ENCODE measurements at regions not wholly inside any gene's neighbourhood (a gene's known extent, or its start where the extent isn't known, plus 50 kb on each side); places are given as distances from the start of the nearest gene placed in this dataset.

DNA sequence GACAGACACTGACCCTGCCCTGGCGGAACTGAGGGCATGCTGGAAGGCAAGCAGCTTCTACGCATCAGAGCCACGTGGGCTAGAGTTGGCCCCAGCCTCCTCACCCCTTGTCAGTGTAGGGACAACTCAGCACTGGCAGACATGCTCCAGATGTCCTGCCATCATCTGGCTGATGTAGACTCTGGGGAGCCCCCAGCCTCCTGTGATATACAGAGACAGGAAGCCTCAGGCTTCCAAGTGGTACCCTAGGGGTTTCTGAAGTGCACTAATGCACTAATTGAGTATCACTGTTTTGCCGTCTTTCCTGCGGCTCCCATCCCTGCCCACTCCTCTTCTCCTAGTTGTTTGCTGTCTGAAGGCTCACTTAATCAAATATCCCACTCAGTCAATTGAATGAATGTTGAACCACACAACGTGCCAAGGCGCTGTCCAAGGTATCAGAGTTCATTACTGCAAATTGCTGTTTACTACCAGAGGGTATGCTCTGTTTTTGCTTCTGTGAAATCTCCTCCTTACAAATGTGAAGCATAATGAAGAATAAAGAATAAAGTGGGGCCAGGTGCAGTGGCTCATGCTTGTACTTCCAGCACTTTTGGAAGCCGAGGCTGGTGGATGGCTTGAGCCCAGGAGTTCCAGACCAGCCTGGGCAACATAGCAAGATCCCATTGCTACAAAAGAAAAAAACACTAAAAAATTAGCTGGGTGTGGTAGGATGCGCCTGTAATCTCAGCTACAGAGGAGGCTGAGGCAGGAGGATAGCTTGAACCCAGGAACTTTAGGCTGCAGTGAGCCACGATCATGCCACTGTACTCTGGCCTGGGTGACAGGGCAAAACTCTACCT is 76.4 kb upstream of the ZBTB18 start:
- H3K4me1 ChIP-seq (ENCODE audit: control insufficient read depth, insufficient read depth, low read length) = no peaks in the 10 kb centered on the region
- Mint-ChIP-seq H3K36me3 (no peaks in the 10 kb centered on the region), H3K4me1 (no peaks in the 10 kb centered on the region), H3K27me3 (ENCODE audit: low read depth in 2 of 2) (peaks cover 5 to 13% of the 10 kb centered on the region in 2 donors), H3K4me3 (no peak overlapping the region), H3K27ac (no peak overlapping the region), H3K9me3 (no peaks in the 10 kb centered on the region)
- no peaks in the 10 kb centered on the region for H3K36me3 ChIP-seq (ENCODE audit: control insufficient read depth, insufficient read depth, low read length)
- no peaks in the 10 kb centered on the region for H3K9me3 ChIP-seq (ENCODE audit: control insufficient read depth, insufficient read depth, low read length)
- H3K27ac ChIP-seq (ENCODE audit: low read length) = no peak overlapping the region
- intact Hi-C loops (cut with micrococcal nuclease) = no loop called here
- H3K4me3 ChIP-seq (ENCODE audit: low read length) = no peak overlapping the region
- ATAC-seq = no peak
- TF ChIP-seq, protein P1, sequence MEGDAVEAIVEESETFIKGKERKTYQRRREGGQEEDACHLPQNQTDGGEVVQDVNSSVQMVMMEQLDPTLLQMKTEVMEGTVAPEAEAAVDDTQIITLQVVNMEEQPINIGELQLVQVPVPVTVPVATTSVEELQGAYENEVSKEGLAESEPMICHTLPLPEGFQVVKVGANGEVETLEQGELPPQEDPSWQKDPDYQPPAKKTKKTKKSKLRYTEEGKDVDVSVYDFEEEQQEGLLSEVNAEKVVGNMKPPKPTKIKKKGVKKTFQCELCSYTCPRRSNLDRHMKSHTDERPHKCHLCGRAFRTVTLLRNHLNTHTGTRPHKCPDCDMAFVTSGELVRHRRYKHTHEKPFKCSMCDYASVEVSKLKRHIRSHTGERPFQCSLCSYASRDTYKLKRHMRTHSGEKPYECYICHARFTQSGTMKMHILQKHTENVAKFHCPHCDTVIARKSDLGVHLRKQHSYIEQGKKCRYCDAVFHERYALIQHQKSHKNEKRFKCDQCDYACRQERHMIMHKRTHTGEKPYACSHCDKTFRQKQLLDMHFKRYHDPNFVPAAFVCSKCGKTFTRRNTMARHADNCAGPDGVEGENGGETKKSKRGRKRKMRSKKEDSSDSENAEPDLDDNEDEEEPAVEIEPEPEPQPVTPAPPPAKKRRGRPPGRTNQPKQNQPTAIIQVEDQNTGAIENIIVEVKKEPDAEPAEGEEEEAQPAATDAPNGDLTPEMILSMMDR (IDR thresholded peaks at IDR 0.05) = no peak
- DNase-seq = no peak
- 80% methylated on average over 10 of the region's 10 CpGs for WGBS (ENCODE audit: insufficient coverage)
- no peaks in the 10 kb centered on the region for H3K27me3 ChIP-seq (ENCODE audit: control insufficient read depth, insufficient read depth, low read length)

DNA sequence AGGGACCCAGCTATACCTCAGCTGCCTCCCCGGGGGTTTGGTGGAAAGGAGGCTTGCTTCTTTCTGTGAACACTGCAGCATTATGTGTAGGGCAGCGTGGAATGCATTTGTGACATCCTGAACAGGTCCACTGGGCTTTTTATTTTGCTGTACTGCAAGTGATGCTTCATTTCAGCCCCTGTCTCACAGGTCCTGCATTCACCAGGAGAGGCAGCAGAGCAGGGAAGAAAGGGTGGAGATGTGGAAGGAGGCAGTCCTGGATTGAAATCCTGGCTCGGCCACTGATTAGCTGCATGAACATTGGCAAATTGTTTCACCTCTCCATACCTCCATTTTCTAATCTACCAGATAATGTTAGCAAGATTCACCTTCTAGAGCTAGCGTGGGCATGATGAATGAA is 77.9 kb upstream of the ZBTB18 start:
- Histone ChIP-seq H3K4me1 (ENCODE audit: control insufficient read depth, insufficient read depth, low read length) (no peaks in the 10 kb centered on the region), H3K36me3 (ENCODE audit: control insufficient read depth, insufficient read depth, low read length) (no peaks in the 10 kb centered on the region), H3K27ac (ENCODE audit: low read length) (no peak overlapping the region), H3K4me3 (ENCODE audit: low read length) (no peak overlapping the region), H3K9me3 (ENCODE audit: control insufficient read depth, insufficient read depth, low read length) (no peaks in the 10 kb centered on the region), H3K27me3 (ENCODE audit: control insufficient read depth, insufficient read depth, low read length) (no peaks in the 10 kb centered on the region)
- no peaks in the 10 kb centered on the region for H3K9me3 Mint-ChIP-seq
- no peak overlapping the region for H3K4me3 Mint-ChIP-seq
- H3K27me3 Mint-ChIP-seq (ENCODE audit: low read depth in 2 of 2) = peaks cover 5 to 15% of the 10 kb centered on the region in 2 donors
- DNase-seq = no peak
- no peak for ATAC-seq
- H3K27ac Mint-ChIP-seq = no peak overlapping the region
- H3K36me3 Mint-ChIP-seq = no peaks in the 10 kb centered on the region
- TF ChIP-seq, protein P1 (IDR thresholded peaks at IDR 0.05) = no peak
- intact Hi-C loops (cut with micrococcal nuclease) = no loop called here
- no peaks in the 10 kb centered on the region for H3K4me1 Mint-ChIP-seq
- 83% methylated on average over 2 of the region's 4 CpGs for WGBS (ENCODE audit: insufficient coverage)

DNA sequence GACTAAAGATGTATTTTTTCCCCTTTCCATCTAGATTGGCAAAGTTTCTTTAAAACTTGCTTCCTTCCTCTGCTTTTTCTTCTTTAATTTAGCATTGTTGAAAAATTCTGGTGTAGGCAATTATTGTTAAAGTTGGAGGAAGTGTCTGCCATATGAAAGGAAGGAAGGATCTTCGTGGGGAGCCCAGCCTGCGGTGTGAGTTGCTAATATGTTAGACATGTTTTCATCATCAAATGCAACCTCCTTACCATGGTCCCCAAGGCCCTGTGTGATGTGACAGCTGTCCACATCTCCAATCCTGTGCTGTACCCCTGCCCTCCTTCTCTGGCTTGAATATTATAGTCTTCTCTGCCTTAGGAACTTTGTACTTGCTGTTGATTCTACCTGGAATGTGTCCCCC is 81.0 kb upstream of the ZBTB18 start:
- Mint-ChIP-seq H3K4me3 (no peak overlapping the region), H3K27me3 (ENCODE audit: low read depth in 2 of 2) (peaks cover 5 to 21% of the 10 kb centered on the region in 2 donors), H3K27ac (no peak overlapping the region), H3K4me1 (no peaks in the 10 kb centered on the region), H3K9me3 (no peaks in the 10 kb centered on the region), H3K36me3 (no peaks in the 10 kb centered on the region)
- H3K27me3 ChIP-seq (ENCODE audit: control insufficient read depth, insufficient read depth, low read length) = no peaks in the 10 kb centered on the region
- intact Hi-C loops (cut with micrococcal nuclease) = no loop called here
- H3K27ac ChIP-seq (ENCODE audit: low read length) = no peak overlapping the region
- H3K4me3 ChIP-seq (ENCODE audit: low read length) = no peak overlapping the region
- TF ChIP-seq, protein P1 (IDR thresholded peaks at IDR 0.05) = no peak
- no peak for ATAC-seq
- H3K36me3 ChIP-seq (ENCODE audit: control insufficient read depth, insufficient read depth, low read length) = no peaks in the 10 kb centered on the region
- no peaks in the 10 kb centered on the region for H3K9me3 ChIP-seq (ENCODE audit: control insufficient read depth, insufficient read depth, low read length)
- no peak for DNase-seq
- no CpG with 5 or more reads among the region's 2 CpGs for WGBS (ENCODE audit: insufficient coverage)
- H3K4me1 ChIP-seq (ENCODE audit: control insufficient read depth, insufficient read depth, low read length) = no peaks in the 10 kb centered on the region

DNA sequence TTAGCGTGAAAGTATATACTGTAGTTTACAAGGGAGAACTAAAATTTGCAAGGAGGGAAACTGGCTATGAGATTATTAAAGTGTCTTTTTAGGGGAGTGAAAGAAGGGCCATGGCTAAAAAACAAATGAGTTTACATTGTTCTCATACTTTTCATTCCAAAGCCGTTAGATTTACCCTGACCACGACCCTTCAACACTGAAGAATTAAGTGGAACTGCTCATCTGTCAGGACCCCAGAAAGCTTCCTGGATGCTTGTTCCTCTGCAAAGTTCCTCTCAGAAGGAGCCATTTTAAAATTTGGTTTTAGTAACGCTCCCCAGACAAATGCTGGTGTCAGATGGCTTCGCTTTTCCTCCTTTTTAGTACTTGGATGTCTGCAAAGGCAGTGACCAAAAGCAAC is 82.7 kb upstream of the ZBTB18 start:
- no peaks in the 10 kb centered on the region for H3K27me3 ChIP-seq (ENCODE audit: control insufficient read depth, insufficient read depth, low read length)
- no peaks in the 10 kb centered on the region for H3K9me3 Mint-ChIP-seq
- H3K27me3 Mint-ChIP-seq (ENCODE audit: low read depth in 2 of 2) = peaks cover 10 to 16% of the 10 kb centered on the region in 2 donors
- no peaks in the 10 kb centered on the region for H3K9me3 ChIP-seq (ENCODE audit: control insufficient read depth, insufficient read depth, low read length)
- ATAC-seq (no peak), DNase-seq (no peak)
- H3K4me3 Mint-ChIP-seq = no peak overlapping the region
- H3K36me3 ChIP-seq (ENCODE audit: control insufficient read depth, insufficient read depth, low read length) = no peaks in the 10 kb centered on the region
- H3K4me1 Mint-ChIP-seq = no peaks in the 10 kb centered on the region
- 77% methylated on average over 5 of the region's 5 CpGs for WGBS (ENCODE audit: insufficient coverage)
- H3K4me3 ChIP-seq (ENCODE audit: low read length) = no peak overlapping the region
- intact Hi-C loops (cut with micrococcal nuclease) = no loop called here
- H3K27ac Mint-ChIP-seq = no peak overlapping the region
- no peak overlapping the region for H3K27ac ChIP-seq (ENCODE audit: low read length)
- TF ChIP-seq, protein P1 (IDR thresholded peaks at IDR 0.05) = no peak
- H3K36me3 Mint-ChIP-seq = no peaks in the 10 kb centered on the region
- H3K4me1 ChIP-seq (ENCODE audit: control insufficient read depth, insufficient read depth, low read length) = no peaks in the 10 kb centered on the region

Measured in natural killer cell (primary cell).